Motor neuron (in vitro differentiated cells): ENCODE measurements at regions not wholly inside any gene's neighbourhood (a gene's known extent, or its start where the extent isn't known, plus 50 kb on each side); places are given as distances from the start of the nearest gene placed in this dataset.
"Not testable (repeated sequence)": the region's sequence is repeated elsewhere in the genome, so short reads cannot be mapped to it uniquely, and the experiment has no call there.

Source experiments
- ATAC-seq, 8 experiments: fragments of 200-7000 bp; cut with Tn5 transposase; replicated peaks in 6 of 8; 2 replicates each; pipeline ENCODE4 v1.8.0; 2021; ENCODE audit warnings: mild to moderate bottlenecking in 8 of 8, moderate library complexity in 8 of 8
- H3K27ac ChIP-seq, 2 donors: fragments of 250-450 bp; sonication (Bioruptor Pico); 2 replicates each; pipeline ENCODE4 v1.9.0; 2021; ENCODE audit warnings: antibody characterized with exemption in 2 of 2, mild to moderate bottlenecking in 2 of 2, moderate library complexity in 1 of 2
- H3K4me1 ChIP-seq, 2 donors: fragments of 250-450 bp; sonication (Bioruptor Pico); replicated peaks in 1 of 2; 2 replicates each; pipeline ENCODE4 v1.6.1; 2021; ENCODE audit warnings: antibody characterized with exemption in 2 of 2, mild to moderate bottlenecking in 2 of 2, moderate library complexity in 1 of 2
- H3K4me3 ChIP-seq, 5 donors: fragments of 250-450 bp; sonication (Bioruptor Pico); 2 replicates each; pipeline ENCODE4 v1.9.0; 2021; ENCODE audit warnings: antibody characterized with exemption in 5 of 5, mild to moderate bottlenecking in 5 of 5, moderate library complexity in 4 of 5
- WGBS, 10 experiments: fragments of 450-650 bp; shearing (Covaris generic); methylation state at CpG; one replicate each; pipeline ENCODE4 v1.0.0; 2022; 5-methylcytosine and 5-hydroxymethylcytosine counted together
- in situ Hi-C, 9 experiments: fragments of 400-800 bp; cut with MboI; loops; one replicate each; pipeline ENCODE4 v1.15.0; 2021; ENCODE audit warnings: low sequenced_read_pairs in 9 of 9, low pct_unique_long_range_greater_than_20kb in 2 of 9; ENCODE audit not compliant: unreplicated experiment in 9 of 9

GRCh38 chr5:125673359-125673950 lies 749.8 kb upstream of the GRAMD2B start:
- Histone ChIP-seq H3K4me3 (no peak overlapping the region), H3K27ac (no peak overlapping the region), H3K4me1 (peaks cover 0 to 8% of the 10 kb centered on the region in 2 donors)
- in situ Hi-C loops, result no loop called here
- no peak for ATAC-seq
- WGBS, 10 experiments, result 39 to 100% (median 84%) methylated on average over 1 to 4 of the region's 4 CpGs; no CpG with 5 or more reads in 2 of the 10 experiments

DNA sequence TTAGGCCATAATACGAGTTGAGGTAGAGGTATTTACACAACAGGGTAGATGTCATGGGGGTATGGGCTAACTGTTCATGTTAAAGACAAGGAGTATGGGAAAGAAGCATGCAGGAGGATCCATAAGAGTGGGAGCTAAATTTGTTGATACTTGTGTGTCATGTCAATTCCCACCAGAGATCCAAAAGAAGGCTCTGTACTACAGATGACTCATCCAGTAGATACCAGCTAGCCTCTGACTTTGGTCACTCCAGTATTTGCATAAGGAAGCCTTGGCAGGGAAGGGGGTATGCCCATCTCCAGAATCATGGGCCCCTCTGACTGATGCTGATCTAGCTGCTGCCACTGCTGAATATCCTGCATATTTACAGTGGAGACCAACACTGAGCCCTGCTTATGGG lies 743.7 kb upstream of the GRAMD2B start:
- H3K4me1 ChIP-seq, result no peaks in the 10 kb centered on the region
- in situ Hi-C loops, result no loop called here
- H3K4me3 ChIP-seq, result no peak overlapping the region
- WGBS, 10 experiments, result 67 to 100% (median 100%) methylated on average over 1 of the region's 1 CpG; no CpG with 5 or more reads in 5 of the 10 experiments
- peak in 2 of 8 experiments; percentile 31 to 75 for ATAC-seq
- no peak overlapping the region for H3K27ac ChIP-seq

- ATAC-seq, result no peak
- no peak overlapping the region for H3K27ac ChIP-seq
- H3K4me1 ChIP-seq, result no peaks in the 10 kb centered on the region
- no peak overlapping the region for H3K4me3 ChIP-seq
- in situ Hi-C loops, result no loop called here
Observed at GRCh38 chr5:125683669-125684068, 739.5 kb upstream of the GRAMD2B start.

- Histone ChIP-seq H3K4me3 (no peak overlapping the region), H3K4me1 (no peaks in the 10 kb centered on the region), H3K27ac (no peak overlapping the region)
- in situ Hi-C loops, result no loop called here
- no peak for ATAC-seq
Observed at GRCh38 chr5:125685771-125686170, 737.4 kb upstream of the GRAMD2B start.

DNA sequence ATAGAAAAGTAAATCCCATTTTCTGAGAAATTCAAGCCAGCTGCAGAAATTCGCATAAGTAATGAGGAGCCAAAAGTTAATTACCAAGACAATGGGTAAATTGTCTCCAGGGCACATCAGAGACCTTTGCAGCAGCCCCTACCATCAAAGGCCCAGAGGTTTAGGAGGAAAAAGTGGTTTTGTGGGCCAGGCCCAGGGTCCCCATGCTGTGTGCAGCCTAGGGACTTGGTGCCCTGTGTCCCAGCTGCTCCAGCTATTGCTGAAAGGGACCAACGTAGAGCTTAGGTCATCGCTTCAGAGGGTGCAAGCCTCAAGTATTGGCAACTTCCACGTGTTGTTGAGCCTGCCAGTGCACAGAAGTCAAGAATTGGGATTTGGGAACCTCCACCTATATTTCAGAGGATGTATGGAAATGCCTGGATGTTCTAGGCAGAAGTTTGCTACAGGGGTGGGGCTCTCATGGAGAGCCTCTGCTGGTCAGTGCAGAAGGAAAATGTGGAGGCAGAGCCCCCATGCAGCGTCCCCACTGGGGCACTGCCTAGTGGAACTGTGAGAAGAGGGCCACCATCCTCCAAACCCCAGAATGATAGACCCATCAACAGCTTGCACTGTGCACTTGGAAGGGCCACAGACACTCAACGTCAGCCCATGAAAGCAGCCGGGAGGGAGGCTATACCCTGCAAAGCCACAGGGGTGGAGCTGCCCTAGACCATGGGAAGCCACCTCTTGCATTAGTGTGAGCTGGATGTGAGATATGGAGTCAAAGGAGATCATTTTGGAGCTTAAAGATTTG lies 731.3 kb upstream of the GRAMD2B start:
- in situ Hi-C loops, ATAC-seq, H3K27ac ChIP-seq, H3K4me3 ChIP-seq: not testable (repeated sequence)
- peaks cover 4 to 11% of the 10 kb centered on the region in 2 donors for H3K4me1 ChIP-seq
- WGBS, 10 experiments, result 17 to 81% (median 65%) methylated on average over 1 to 3 of the region's 7 CpGs; no CpG with 5 or more reads in 2 of the 10 experiments

DNA sequence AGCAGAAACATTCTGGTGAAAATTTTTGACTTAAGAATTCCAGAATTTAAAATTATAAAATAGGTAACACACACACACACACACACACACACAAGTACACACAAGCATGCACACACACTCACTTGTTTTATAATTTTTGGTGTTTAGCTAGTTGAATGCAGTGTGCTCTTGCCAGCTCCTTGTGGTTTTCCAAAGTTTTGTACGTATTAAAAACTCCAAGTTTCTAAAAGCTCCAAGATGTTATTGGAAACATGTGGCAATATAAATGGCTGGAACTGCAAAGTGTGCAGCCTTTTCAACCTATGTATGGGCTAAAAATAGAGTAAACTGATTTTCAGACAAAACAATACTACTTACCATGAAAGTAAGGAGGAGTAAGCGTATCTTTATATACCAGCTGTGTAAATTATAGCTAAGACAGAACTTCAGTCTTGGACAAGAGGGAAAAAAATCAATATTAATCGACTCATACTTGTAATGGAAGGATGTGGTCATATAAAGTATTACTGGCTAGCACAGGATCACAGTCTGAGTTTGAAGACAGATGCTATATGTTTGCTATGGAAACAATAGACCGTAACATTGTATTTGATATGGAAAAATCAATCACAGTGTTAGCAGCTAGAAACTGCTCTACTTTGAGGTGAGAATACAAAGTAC lies 727.1 kb upstream of the GRAMD2B start:
- Histone ChIP-seq H3K27ac (no peak overlapping the region), H3K4me1 (peaks cover 15 to 33% of the 10 kb centered on the region in 2 donors), H3K4me3 (no peak overlapping the region)
- ATAC-seq, result peak in 5 of 8 experiments; percentile 43 to 75 (median 62)
- in situ Hi-C loops, result no loop called here
- 13 to 100% (median 40%) methylated on average over 1 to 4 of the region's 4 CpGs for WGBS, 10 experiments

- Histone ChIP-seq H3K4me3 (no peak overlapping the region), H3K4me1 (peaks cover 15 to 39% of the 10 kb centered on the region in 2 donors), H3K27ac (no peak overlapping the region)
- 0 to 100% (median 75%) methylated on average over 1 to 2 of the region's 2 CpGs; no CpG with 5 or more reads in 2 of the 10 experiments for WGBS, 10 experiments
- peak in 3 of 8 experiments; percentile 56 to 74 (median 72) for ATAC-seq
- in situ Hi-C loops, result no loop called here
Observed at GRCh38 chr5:125696762-125697161, 726.4 kb upstream of the GRAMD2B start.

DNA sequence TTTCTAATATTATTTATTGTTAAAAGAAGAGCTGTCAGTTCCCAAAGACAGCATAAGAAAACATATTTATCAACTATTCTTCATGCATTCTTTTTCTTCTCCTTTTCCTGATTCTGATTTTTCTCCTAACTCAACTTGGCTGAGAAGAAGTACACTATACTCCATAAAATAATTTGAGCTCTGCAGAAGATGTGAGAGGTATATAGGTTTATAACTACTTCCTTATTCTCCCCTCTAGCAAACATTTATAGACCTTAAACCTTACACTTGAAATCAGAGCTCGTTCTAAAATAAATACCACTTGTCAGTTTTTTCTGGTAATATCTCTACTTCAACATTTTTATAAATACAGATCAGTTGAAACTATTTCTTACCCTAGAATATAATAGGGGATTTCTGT lies 724.8 kb upstream of the GRAMD2B start:
- Histone ChIP-seq H3K4me1 (peaks cover 15 to 41% of the 10 kb centered on the region in 2 donors), H3K4me3 (no peak overlapping the region), H3K27ac (no peak overlapping the region)
- no peak for ATAC-seq
- in situ Hi-C loops, result no loop called here
- WGBS, 10 experiments, result 0 to 100% (median 91%) methylated on average over 1 of the region's 1 CpG; no CpG with 5 or more reads in 1 of the 10 experiments

DNA sequence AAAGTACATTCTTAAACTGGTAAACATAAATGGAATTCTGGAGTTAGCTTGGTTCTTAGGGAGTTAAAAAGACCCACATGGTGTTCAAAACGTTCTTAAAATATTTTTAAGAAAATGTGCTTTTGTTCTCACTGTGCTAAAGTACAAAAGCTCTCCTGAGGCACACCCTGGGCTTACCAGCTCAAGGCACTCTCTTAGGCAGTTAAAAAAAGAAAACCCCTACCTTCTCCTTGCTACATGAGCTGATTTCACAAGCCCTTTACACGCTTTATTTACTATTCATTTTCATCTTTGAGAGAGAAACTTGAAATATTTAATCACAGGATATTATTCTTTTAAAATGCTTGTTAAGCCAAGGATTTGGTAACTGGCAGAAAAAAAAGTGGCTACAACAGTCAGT lies 723.3 kb upstream of the GRAMD2B start:
- H3K4me3 ChIP-seq, result no peak overlapping the region
- no peak for ATAC-seq
- peak overlapping the region in 1 of 2 donors; percentile 34 for H3K27ac ChIP-seq
- WGBS, 10 experiments, result 17 to 60% (median 29%) methylated on average over 1 to 2 of the region's 2 CpGs; no CpG with 5 or more reads in 1 of the 10 experiments
- peaks cover 15 to 41% of the 10 kb centered on the region in 2 donors for H3K4me1 ChIP-seq
- in situ Hi-C loops, result no loop called here

- in situ Hi-C loops, result no loop called here
- peak overlapping the region in 2 of 5 donors; percentile 1 to 9 for H3K4me3 ChIP-seq
- H3K4me1 ChIP-seq, result peaks cover 15 to 41% of the 10 kb centered on the region in 2 donors
- peak overlapping the region in 1 of 2 donors; percentile 34 for H3K27ac ChIP-seq
- peak in 7 of 8 experiments; percentile 20 to 90 (median 80) for ATAC-seq
- WGBS, 10 experiments, result 0 to 52% (median 13%) methylated on average over 1 to 8 of the region's 8 CpGs
Observed at GRCh38 chr5:125700380-125700861, 722.8 kb upstream of the GRAMD2B start.

GRCh38 chr5:125703616-125704015 lies 719.6 kb upstream of the GRAMD2B start:
- peaks cover 10 to 26% of the 10 kb centered on the region in 2 donors for H3K4me1 ChIP-seq
- no peak for ATAC-seq
- in situ Hi-C loops, result no loop called here
- H3K27ac ChIP-seq, result no peak overlapping the region
- H3K4me3 ChIP-seq, result no peak overlapping the region

GRCh38 chr5:125704888-125705287 lies 718.3 kb upstream of the GRAMD2B start:
- no peak overlapping the region for H3K4me3 ChIP-seq
- no peak overlapping the region for H3K27ac ChIP-seq
- WGBS, 10 experiments, result 89 to 100% (median 100%) methylated on average over 1 of the region's 1 CpG
- in situ Hi-C loops, result no loop called here
- no peak for ATAC-seq
- H3K4me1 ChIP-seq, result peaks cover 8 to 19% of the 10 kb centered on the region in 2 donors

- 20 to 100% (median 84%) methylated on average over 1 to 2 of the region's 2 CpGs; no CpG with 5 or more reads in 1 of the 10 experiments for WGBS, 10 experiments
- H3K27ac ChIP-seq, result no peak overlapping the region
- in situ Hi-C loops, result no loop called here
- no peak for ATAC-seq
- no peaks in the 10 kb centered on the region for H3K4me1 ChIP-seq
- no peak overlapping the region for H3K4me3 ChIP-seq
Observed at GRCh38 chr5:125708583-125708982, 714.6 kb upstream of the GRAMD2B start.
